DMS153 treated with DMSO at 0.1 percent for 48 hours (cell line): ENCODE measurements at regions not wholly inside any gene's neighbourhood (a gene's known extent, or its start where the extent isn't known, plus 50 kb on each side); places are given as distances from the start of the nearest gene placed in this dataset.
A peak's percentile ranks its signal among the peaks of the same experiment; 100 is the strongest.
"Not testable (repeated sequence)": the region's sequence is repeated elsewhere in the genome, so short reads cannot be mapped to it uniquely, and the experiment has no call there.

Source experiments
- DNase-seq: peaks from one replicate; lab custom pipeline; 2025; ENCODE audit not compliant: unreplicated experiment; lab: John Stamatoyannopoulos, UW

GRCh38 chr10:37067576-37067975 lies 57.8 kb upstream of the ANKRD30A start:
- no peak for DNase-seq

- DNase-seq = not testable (repeated sequence)
Measured at GRCh38 chr10:37062296-37062695, 63.1 kb upstream of the ANKRD30A start.

- no peak for DNase-seq
Measured at GRCh38 chr10:37057261-37057660, 68.1 kb upstream of the ANKRD30A start.

DNA sequence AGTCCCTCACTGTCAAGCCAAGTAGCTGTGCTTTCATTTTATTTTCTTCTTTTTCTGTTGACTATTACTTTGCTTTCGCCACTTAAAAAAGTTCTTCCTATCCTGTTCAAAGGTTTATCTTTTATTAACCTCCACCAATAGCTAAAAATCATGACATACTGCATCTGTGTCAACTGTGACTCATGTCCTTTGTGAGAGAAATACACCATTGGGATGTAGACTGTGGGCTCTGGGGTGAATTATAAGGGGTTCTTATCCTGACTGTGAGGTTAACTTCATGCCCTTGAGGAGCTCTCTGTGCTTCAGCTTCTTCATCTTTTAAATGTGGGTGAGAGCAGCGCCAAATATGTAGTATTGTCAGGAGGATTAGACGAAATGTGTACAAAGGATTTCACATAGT lies 71.9 kb upstream of the ANKRD30A start:
- no peak for DNase-seq

DNA sequence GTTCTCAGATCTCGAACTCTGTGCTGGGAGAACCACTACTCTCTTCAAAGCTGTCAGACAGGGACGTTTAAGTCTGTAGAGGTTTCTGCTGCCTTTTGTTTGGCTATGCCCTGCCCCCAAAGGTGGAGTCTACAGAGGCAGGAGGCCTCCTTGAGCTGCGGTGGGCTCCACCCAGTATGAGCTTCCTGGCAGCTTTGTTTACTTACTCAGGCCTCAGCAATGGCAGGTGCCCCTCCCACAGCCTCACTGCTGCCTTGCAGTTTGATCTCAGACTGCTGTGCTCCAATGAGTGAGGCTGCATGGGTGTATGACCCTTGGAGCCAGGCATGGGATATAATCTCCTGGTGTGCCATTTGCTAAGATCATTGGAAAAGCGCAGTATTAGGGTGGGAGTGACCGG lies 75.4 kb upstream of the ANKRD30A start:
- DNase-seq = not testable (repeated sequence)

DNA sequence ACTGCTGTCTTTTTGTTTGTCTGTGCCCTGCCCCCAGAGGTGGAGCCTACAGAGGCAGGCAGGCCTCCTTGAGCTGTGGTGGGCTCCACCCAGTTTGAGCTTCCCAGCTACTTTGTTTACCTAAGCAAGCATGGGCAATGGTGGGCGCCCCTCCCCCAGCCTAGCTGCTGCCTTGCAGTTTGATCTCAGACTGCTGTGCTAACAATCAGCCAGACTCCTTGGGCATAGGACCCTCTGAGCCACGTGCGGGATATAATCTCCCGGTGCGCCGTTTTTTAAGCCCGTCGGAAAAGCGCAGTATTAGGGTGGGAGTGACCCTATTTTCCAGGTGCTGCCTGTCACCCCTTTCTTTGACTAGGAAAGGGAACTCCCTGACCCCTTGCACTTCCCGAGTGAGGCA lies 81.1 kb upstream of the ANKRD30A start:
- DNase-seq = not testable (repeated sequence)

- no peak for DNase-seq
Measured at GRCh38 chr10:37035853-37036252, 89.5 kb upstream of the ANKRD30A start.

DNA sequence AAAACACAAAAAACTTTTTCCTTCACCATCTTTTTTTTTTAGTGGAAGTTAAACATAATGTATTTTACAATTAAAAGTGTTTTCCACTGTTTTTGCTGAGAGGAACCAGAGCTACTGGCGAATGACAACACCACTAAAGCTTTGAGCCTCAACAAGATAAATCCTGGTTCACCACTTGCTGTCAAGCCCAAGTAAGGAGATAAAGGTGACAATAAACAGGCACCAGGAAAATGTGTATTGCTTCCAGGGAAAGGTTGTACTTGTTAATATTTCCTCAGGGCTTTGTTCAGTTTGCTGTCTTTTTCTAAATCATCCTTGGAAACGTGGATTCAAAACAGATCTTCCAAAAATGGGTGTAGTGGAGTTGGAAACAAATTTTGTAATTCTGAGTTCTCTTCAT lies 109.9 kb upstream of the ANKRD30A start:
- DNase-seq = no peak

- DNase-seq = no peak
Measured at GRCh38 chr10:37010741-37011140, 114.7 kb upstream of the ANKRD30A start.

- not testable (repeated sequence) for DNase-seq
Measured at GRCh38 chr10:37008276-37008675, 117.1 kb upstream of the ANKRD30A start.

GRCh38 chr10:37003126-37003525 lies 122.3 kb upstream of the ANKRD30A start:
- no peak for DNase-seq

DNA sequence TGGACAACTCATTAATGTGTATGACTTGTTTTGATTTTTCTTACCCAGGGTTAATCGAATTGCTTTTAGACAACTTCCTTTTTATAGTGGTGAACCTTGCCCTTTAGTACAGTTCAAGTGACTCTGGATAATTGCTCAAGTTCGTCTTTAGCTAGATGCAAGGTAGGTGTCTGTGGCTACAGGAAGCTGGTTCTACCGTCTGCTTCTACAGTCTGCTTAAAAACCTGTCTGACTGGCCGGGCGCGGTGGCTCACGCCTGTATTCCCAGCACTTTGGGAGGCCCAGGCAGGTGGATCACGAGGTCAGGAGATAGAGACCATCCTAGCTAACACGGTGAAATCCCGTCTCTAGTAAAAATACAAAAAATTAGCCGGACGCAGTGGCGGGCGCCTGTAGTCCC lies 129.6 kb upstream of the ANKRD30A start:
- DNase-seq = not testable (repeated sequence)

GRCh38 chr10:36994886-36995285 lies 130.5 kb upstream of the ANKRD30A start:
- no peak for DNase-seq

GRCh38 chr10:36989233-36989632 lies 136.2 kb upstream of the ANKRD30A start:
- DNase-seq = no peak

GRCh38 chr10:36946598-36946997 lies 178.8 kb upstream of the ANKRD30A start:
- DNase-seq = no peak

GRCh38 chr10:36943544-36943943 lies 181.9 kb upstream of the ANKRD30A start:
- no peak for DNase-seq

DNA sequence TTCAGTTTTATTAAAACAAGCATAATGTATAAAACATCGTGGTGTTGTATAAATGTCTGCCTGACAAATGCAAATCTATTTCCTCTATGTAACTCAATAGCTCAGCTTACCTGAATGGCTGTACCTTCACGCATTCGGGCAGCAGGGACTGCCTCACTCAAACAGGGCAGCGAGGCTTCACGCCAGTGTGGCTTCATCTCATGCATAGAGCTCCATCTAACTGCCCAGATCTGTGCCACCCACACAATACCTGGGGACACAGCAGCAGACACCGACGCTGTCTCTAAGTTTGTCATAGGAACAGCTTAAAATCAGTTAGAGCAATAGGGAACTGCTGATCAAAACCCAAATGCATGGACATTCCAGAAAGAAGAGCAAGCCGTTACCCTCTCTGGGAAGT lies 182.8 kb upstream of the ANKRD30A start:
- no peak for DNase-seq

GRCh38 chr10:36903040-36903439 lies 222.4 kb upstream of the ANKRD30A start:
- no peak for DNase-seq

- DNase-seq = no peak
Measured at GRCh38 chr10:36899652-36900051, 225.7 kb upstream of the ANKRD30A start.

- peak; percentile 6 for DNase-seq
Measured at GRCh38 chr10:36888925-36889573, 236.3 kb upstream of the ANKRD30A start.

GRCh38 chr10:36886303-36886891 lies 239.0 kb upstream of the ANKRD30A start:
- no peak for DNase-seq

DNA sequence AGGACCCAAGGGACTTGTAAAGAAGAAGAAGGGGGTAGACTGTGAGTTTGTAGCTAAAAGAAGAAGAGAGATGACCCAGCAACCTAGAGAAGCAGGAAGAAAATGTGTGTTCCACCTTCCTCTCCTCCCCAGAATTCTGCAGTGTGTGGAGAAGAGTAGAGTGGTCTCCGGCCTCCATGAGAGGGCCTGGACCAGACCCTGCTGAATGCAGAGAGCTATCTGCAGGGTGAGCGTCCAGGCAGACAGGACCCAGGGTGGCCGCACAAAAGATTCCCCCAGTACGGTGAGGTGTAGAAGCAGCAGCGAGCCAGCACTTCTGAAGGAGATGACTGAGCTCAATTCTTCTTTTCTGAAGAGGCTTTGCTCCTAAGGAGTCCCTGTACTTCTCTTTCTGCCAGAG lies 239.7 kb upstream of the ANKRD30A start:
- no peak for DNase-seq

DNA sequence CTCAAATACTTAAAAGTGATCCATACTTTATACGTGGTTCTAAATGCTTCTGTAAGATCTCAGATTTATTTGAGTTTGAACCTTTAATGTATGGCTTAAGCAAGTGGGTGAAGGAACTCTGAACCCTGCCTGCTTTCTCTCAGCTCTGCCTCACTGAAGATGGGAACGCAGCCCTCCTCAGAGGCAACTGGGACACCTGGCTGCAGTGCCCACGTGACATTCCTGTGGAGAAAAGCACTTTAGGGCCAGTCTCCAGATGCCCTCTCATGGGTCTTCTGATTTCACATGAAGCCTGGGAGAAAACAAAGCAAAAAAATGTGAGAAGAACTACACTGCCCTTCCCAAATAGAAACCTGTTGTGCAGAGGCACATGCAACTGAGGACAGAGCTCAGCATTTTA lies 242.6 kb upstream of the ANKRD30A start:
- DNase-seq = no peak
